ENCODE measurements at regions not wholly inside any gene's neighbourhood (a gene's known extent, or its start where the extent isn't known, plus 50 kb on each side); places are given as distances from the start of the nearest gene placed in this dataset.

GRCh38 chr11:45597097-45597496 is 68.3 kb downstream of the CHST1 start:
- FAIRE-seq, result no peak
- TF ChIP-seq CTCF (IDR thresholded peaks at IDR 0.05; ENCODE audit: insufficient read depth, missing control alignments), result no peak
- no peak for DNase-seq (ENCODE audit: insufficient read length, low spot score)

GRCh38 chr11:45596571-45596970 is 68.9 kb downstream of the CHST1 start:
- FAIRE-seq, result no peak
- no peak for TF ChIP-seq CTCF (IDR thresholded peaks at IDR 0.05; ENCODE audit: insufficient read depth, missing control alignments)
- DNase-seq (ENCODE audit: insufficient read length, low spot score), result no peak

- FAIRE-seq (no peak), DNase-seq (ENCODE audit: insufficient read length, low spot score) (no peak)
- TF ChIP-seq CTCF (IDR thresholded peaks at IDR 0.05; ENCODE audit: insufficient read depth, missing control alignments), result no peak
Measured at GRCh38 chr11:45593992-45594391, 71.4 kb downstream of the CHST1 start.

- TF ChIP-seq CTCF (IDR thresholded peaks at IDR 0.05; ENCODE audit: insufficient read depth, missing control alignments), result no peak
- DNase-seq (ENCODE audit: insufficient read length, low spot score), result peak; percentile 36
- FAIRE-seq, result no peak
Measured at GRCh38 chr11:45592636-45593035, 72.8 kb downstream of the CHST1 start.

GRCh38 chr11:45590743-45591142 is 74.7 kb downstream of the CHST1 start:
- FAIRE-seq (no peak), DNase-seq (ENCODE audit: insufficient read length, low spot score) (no peak)
- no peak for TF ChIP-seq CTCF (IDR thresholded peaks at IDR 0.05; ENCODE audit: insufficient read depth, missing control alignments)

- DNase-seq (ENCODE audit: insufficient read length, low spot score) (no peak), FAIRE-seq (no peak)
- no peak for TF ChIP-seq CTCF (IDR thresholded peaks at IDR 0.05; ENCODE audit: insufficient read depth, missing control alignments)
Measured at GRCh38 chr11:45585205-45585604, 80.2 kb downstream of the CHST1 start.

- DNase-seq (ENCODE audit: insufficient read length, low spot score), result no peak
- FAIRE-seq, result no peak
- no peak for TF ChIP-seq CTCF (IDR thresholded peaks at IDR 0.05; ENCODE audit: insufficient read depth, missing control alignments)
Measured at GRCh38 chr11:45583981-45584566, 81.3 kb downstream of the CHST1 start.
